HepG2 (cell line): ENCODE measurements at regions not wholly inside any gene's neighbourhood (a gene's known extent, or its start where the extent isn't known, plus 50 kb on each side); places are given as distances from the start of the nearest gene placed in this dataset.

Experiments used
- ATAC-seq: fragments of 200-7000 bp; cut with Tn5 transposase; 3 replicates; pipeline ENCODE4 v1.9.1; 2020; ENCODE audit warnings: mild to moderate bottlenecking, moderate library complexity
- BruUV-seq: library from RNA; stranded (reverse); fragments of 400-500 nt; replicated peaks from 2 replicates; lab custom pipeline; 2021; lab: Mats Ljungman, UMichigan
- CTCF ChIA-PET: fragments of 300-600 bp; formaldehyde crosslinking; extraction: SDS; loops from one replicate; lab custom pipeline; 2021; ENCODE audit warnings: low total read pairs, inconsistent platforms, low intra/inter-chr PET ratio; lab: Yijun Ruan, JAX
- POLR2A ChIA-PET: fragments of 350-600 bp; sonication (Branson Sonifier 250); formaldehyde crosslinking; loops from one replicate; lab custom pipeline; 2020; ENCODE audit warnings: antibody characterized with exemption, inconsistent platforms; lab: Yijun Ruan, JAX
- DNase-seq: peaks from one replicate; pipeline ENCODE4 v3.0.0-alpha.2; 2015; ENCODE audit warnings: low spot score
- FAIRE-seq: peaks from 3 replicates; lab custom pipeline; 2011; peaks lifted over from hg19 to GRCh38; lab: Jason Lieb, UNC
- H2AFZ ChIP-seq: one replicate; pipeline ENCODE4 v1.6.1; 2011; ENCODE audit warnings: low read length, inconsistent platforms
- H3K27ac ChIP-seq: fragments of 300-600 bp; 3 replicates; pipeline ENCODE4 v1.8.0; 2011; ENCODE audit warnings: mixed run types, mild to moderate bottlenecking, mixed read lengths, low read length, inconsistent platforms; ENCODE audit not compliant: insufficient read depth; ENCODE audit errors: extremely low read length
- H3K27me3 ChIP-seq, 2 experiments: fragments of 200-600 bp in 1 of 2; 2 replicates in 1 of 2; 3 replicates in 1 of 2; pipeline versions ENCODE4 v1.6.0 to v1.8.0; 2011; ENCODE audit warnings: low read length in 2 of 2, mild to moderate bottlenecking in 2 of 2, moderate library complexity in 2 of 2, inconsistent platforms in 1 of 2; ENCODE audit not compliant: insufficient read depth in 2 of 2, control insufficient read depth in 1 of 2
- H3K36me3 ChIP-seq, 2 experiments: fragments of 200-600 bp in 1 of 2; replicated peaks in 1 of 2; 2 replicates in 1 of 2; 3 replicates in 1 of 2; pipeline versions ENCODE4 v1.5.1 to v1.8.0; 2011; ENCODE audit warnings: low read length in 2 of 2, inconsistent platforms in 1 of 2; ENCODE audit not compliant: insufficient read depth in 2 of 2, control insufficient read depth in 1 of 2
- H3K4me1 ChIP-seq: 2 replicates; pipeline ENCODE4 v1.5.1; 2012; ENCODE audit warnings: low read length, inconsistent platforms; ENCODE audit not compliant: insufficient read depth
- H3K4me2 ChIP-seq: 2 replicates; pipeline ENCODE4 v1.6.0; 2011; ENCODE audit warnings: low read depth, low read length, inconsistent platforms
- H3K4me3 ChIP-seq, 3 experiments: fragments of 200-600 bp in 1 of 3; sonication (generic), shearing (Covaris generic) in 1 of 3; replicated peaks in 1 of 3; 2 replicates each; pipeline ENCODE4 v1.5.1; 2011 to 2016; ENCODE audit warnings: low read length in 3 of 3, inconsistent platforms in 2 of 3, low read depth in 2 of 3, mild to moderate bottlenecking in 2 of 3, control low read depth in 1 of 3, mixed read lengths in 1 of 3; ENCODE audit not compliant: insufficient read depth in 1 of 3
- H3K79me2 ChIP-seq: one replicate; pipeline ENCODE4 v1.6.1; 2011; ENCODE audit warnings: low read length, inconsistent platforms; ENCODE audit not compliant: insufficient read depth
- H3K9ac ChIP-seq: 2 replicates; pipeline ENCODE4 v1.6.0; 2011; ENCODE audit warnings: mild to moderate bottlenecking, low read depth, low read length, inconsistent platforms; ENCODE audit not compliant: insufficient read depth
- H3K9me3 ChIP-seq: 2 replicates; pipeline ENCODE4 v1.5.1; 2012; ENCODE audit warnings: mild to moderate bottlenecking, low read length
- H4K20me1 ChIP-seq: 2 replicates; pipeline ENCODE4 v1.6.0; 2011; ENCODE audit warnings: inconsistent platforms, mild to moderate bottlenecking, low read length, moderate library complexity; ENCODE audit not compliant: insufficient read depth
- FOXM1 ChIP-seq: sonication (generic); formaldehyde crosslinking; IDR thresholded peaks from 2 replicates; pipeline ENCODE4 v1.5.0; 2020; ENCODE audit warnings: missing genetic modification reagents
- MBNL3 ChIP-seq: fragments of 250-450 bp; sonication (Bioruptor Pico); conservative IDR thresholded peaks from 2 replicates; pipeline ENCODE4 v1.8.0; 2022; ENCODE audit warnings: mild to moderate bottlenecking, inconsistent platforms
- MYC ChIP-seq: sonication (generic); formaldehyde crosslinking; IDR thresholded peaks from 2 replicates; pipeline ENCODE4 v1.9.0; 2021; ENCODE audit warnings: missing genetic modification reagents, borderline replicate concordance
- SP4 ChIP-seq: sonication (generic); formaldehyde crosslinking; IDR thresholded peaks from 2 replicates; pipeline ENCODE4 v1.8.1; 2023; ENCODE audit warnings: mild to moderate bottlenecking, missing genetic modification reagents
- THYN1 ChIP-seq: sonication (generic); formaldehyde crosslinking; IDR thresholded peaks from 2 replicates; pipeline ENCODE4 v1.8.1; 2023; ENCODE audit warnings: low read depth, mild to moderate bottlenecking, moderate library complexity, missing genetic modification reagents, borderline replicate concordance
- ZNF160 ChIP-seq: sonication (generic); formaldehyde crosslinking; IDR thresholded peaks from 2 replicates; pipeline ENCODE4 v1.8.0; 2022; ENCODE audit warnings: mild to moderate bottlenecking, inconsistent platforms, missing genetic modification reagents
- ZNF34 ChIP-seq: sonication (generic); formaldehyde crosslinking; IDR thresholded peaks from 2 replicates; pipeline ENCODE4 v1.4.0; 2020; ENCODE audit warnings: mild to moderate bottlenecking, missing genetic modification reagents, borderline replicate concordance
- WGBS: methylation state at CpG from one replicate; pipeline ENCODE4 v1.1.6; 2017; ENCODE audit warnings: low lambda C conversion rate; 5-methylcytosine and 5-hydroxymethylcytosine counted together
- in situ Hi-C: cut with HindIII; loops from 2 replicates; pipeline ENCODE4 v1.10.0; 2017; ENCODE audit warnings: low pct_unique_long_range_greater_than_20kb; ENCODE audit not compliant: extremely low pct_ligation_motif_present
- intact Hi-C: fragments of 100-400 bp; cut with micrococcal nuclease; formaldehyde crosslinking; loops from one replicate; pipeline ENCODE4 v1.10.0; 2022; ENCODE audit not compliant: unreplicated experiment
- TF ChIP-seq, protein P1 (sequence below): sonication (generic); formaldehyde crosslinking; IDR thresholded peaks from 2 replicates; pipeline ENCODE4 v1.5.1; 2020; ENCODE audit warnings: mild to moderate bottlenecking, moderate library complexity, missing genetic modification reagents
- TF ChIP-seq, protein P2 (sequence below): sonication (generic); formaldehyde crosslinking; IDR thresholded peaks from 2 replicates; pipeline ENCODE4 v1.4.0; 2020; ENCODE audit warnings: missing genetic modification reagents

DNA sequence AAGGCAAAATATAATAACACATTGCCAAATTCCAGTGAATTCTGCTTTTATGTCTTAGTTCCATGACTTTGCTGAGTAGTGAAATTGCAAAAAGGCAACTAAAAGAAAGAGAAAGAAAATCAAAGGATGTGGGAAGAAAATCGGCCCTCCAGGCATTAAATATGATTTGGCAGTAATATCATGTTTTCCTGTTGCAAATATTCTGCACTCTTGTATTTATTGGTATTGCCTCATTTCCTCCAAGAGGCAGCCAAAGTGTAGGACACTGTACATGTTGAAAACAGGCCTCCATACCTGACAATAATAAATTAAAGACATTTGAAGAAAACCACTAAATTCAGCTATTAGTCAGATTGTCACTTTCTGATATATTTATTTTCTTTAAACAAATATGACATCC, 460.0 kb upstream of the NOX3 start:
- TF ChIP-seq, protein P1, sequence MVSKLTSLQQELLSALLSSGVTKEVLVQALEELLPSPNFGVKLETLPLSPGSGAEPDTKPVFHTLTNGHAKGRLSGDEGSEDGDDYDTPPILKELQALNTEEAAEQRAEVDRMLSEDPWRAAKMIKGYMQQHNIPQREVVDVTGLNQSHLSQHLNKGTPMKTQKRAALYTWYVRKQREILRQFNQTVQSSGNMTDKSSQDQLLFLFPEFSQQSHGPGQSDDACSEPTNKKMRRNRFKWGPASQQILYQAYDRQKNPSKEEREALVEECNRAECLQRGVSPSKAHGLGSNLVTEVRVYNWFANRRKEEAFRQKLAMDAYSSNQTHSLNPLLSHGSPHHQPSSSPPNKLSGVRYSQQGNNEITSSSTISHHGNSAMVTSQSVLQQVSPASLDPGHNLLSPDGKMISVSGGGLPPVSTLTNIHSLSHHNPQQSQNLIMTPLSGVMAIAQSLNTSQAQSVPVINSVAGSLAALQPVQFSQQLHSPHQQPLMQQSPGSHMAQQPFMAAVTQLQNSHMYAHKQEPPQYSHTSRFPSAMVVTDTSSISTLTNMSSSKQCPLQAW (CRISPR knock-in tag): no peak
- no peak for TF ChIP-seq THYN1 (CRISPR knock-in tag)
- no peak for TF ChIP-seq ZNF34 (CRISPR knock-in tag)
- TF ChIP-seq, protein P2, sequence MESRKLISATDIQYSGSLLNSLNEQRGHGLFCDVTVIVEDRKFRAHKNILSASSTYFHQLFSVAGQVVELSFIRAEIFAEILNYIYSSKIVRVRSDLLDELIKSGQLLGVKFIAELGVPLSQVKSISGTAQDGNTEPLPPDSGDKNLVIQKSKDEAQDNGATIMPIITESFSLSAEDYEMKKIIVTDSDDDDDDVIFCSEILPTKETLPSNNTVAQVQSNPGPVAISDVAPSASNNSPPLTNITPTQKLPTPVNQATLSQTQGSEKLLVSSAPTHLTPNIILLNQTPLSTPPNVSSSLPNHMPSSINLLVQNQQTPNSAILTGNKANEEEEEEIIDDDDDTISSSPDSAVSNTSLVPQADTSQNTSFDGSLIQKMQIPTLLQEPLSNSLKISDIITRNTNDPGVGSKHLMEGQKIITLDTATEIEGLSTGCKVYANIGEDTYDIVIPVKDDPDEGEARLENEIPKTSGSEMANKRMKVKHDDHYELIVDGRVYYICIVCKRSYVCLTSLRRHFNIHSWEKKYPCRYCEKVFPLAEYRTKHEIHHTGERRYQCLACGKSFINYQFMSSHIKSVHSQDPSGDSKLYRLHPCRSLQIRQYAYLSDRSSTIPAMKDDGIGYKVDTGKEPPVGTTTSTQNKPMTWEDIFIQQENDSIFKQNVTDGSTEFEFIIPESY (CRISPR knock-in tag): no peak
- no peak for TF ChIP-seq FOXM1 (CRISPR knock-in tag)
- TF ChIP-seq MBNL3 (CRISPR knock-in tag): no peak
- no peak for TF ChIP-seq SP4
- TF ChIP-seq MYC (CRISPR knock-in tag): no peak
- no peak for TF ChIP-seq ZNF160
- Histone ChIP-seq H3K9ac (no peak overlapping the region), H3K27me3 (no peaks in the 10 kb centered on the region), H4K20me1 (no peaks in the 10 kb centered on the region), H3K9me3 (no peaks in the 10 kb centered on the region), H3K4me2 (no peak overlapping the region), H3K27ac (no peak overlapping the region), H2AFZ (no peak overlapping the region), H3K79me2 (no peaks in the 10 kb centered on the region), H3K4me3 (no peak overlapping the region), H3K36me3 (no peaks in the 10 kb centered on the region), H3K4me1 (no peaks in the 10 kb centered on the region)
- no peak for DNase-seq
- no peak for FAIRE-seq
- ChIA-PET CTCF (no interaction called here), POLR2A (no interaction called here)
- no peak for ATAC-seq
- 0% methylated on average over 1 of the region's 1 CpG for WGBS
- intact Hi-C loops: no loop called here
- in situ Hi-C loops: no loop called here
- BruUV-seq: no TSS peak
